WTC11 (cell line): ENCODE measurements at regions not wholly inside any gene's neighbourhood (a gene's known extent, or its start where the extent isn't known, plus 50 kb on each side); places are given as distances from the start of the nearest gene placed in this dataset.

Experiments used
- ATAC-seq: fragments of 200-7000 bp; cut with Tn5 transposase; 2 replicates; pipeline ENCODE4 v1.10.0; 2021; ENCODE audit warnings: mild to moderate bottlenecking, moderate library complexity
- CTCF ChIA-PET: fragments of 300-600 bp; sonication (Branson Sonifier 250); formaldehyde crosslinking; loops from one replicate; lab custom pipeline; 2021; ENCODE audit warnings: antibody characterized with exemption; lab: Charles Lee
- POLR2A ChIA-PET: fragments of 350-600 bp; sonication (Branson Sonifier 250); formaldehyde crosslinking; loops from one replicate; lab custom pipeline; 2021; ENCODE audit warnings: antibody characterized with exemption; lab: Charles Lee
- DNase-seq: peaks from one replicate; pipeline ENCODE4 v3.0.0; 2021; ENCODE audit warnings: low spot score
- H3K27ac Mint-ChIP-seq: 2 replicates; pipeline ENCODE4 v1.8.0; 2021; ENCODE audit warnings: mixed read lengths
- H3K27me3 Mint-ChIP-seq: 2 replicates; pipeline ENCODE4 v1.8.0; 2021; ENCODE audit warnings: low read depth, mild to moderate bottlenecking, moderate library complexity, mixed read lengths
- H3K36me3 Mint-ChIP-seq: 2 replicates; pipeline ENCODE4 v1.8.0; 2021; ENCODE audit warnings: mixed read lengths
- H3K4me1 Mint-ChIP-seq: 2 replicates; pipeline ENCODE4 v1.8.0; 2022; ENCODE audit warnings: mixed read lengths
- H3K4me3 Mint-ChIP-seq: 2 replicates; pipeline ENCODE4 v1.8.0; 2021; ENCODE audit warnings: mild to moderate bottlenecking, moderate library complexity, mixed read lengths
- H3K9me3 Mint-ChIP-seq: 2 replicates; pipeline ENCODE4 v1.8.0; 2021; ENCODE audit warnings: mixed read lengths
- AFF4 ChIP-seq: sonication (generic); formaldehyde crosslinking; IDR thresholded peaks from 2 replicates; pipeline ENCODE4 v1.8.1; 2023; ENCODE audit warnings: mild to moderate bottlenecking, missing genetic modification reagents, borderline replicate concordance
- ATF1 ChIP-seq: sonication (generic); formaldehyde crosslinking; IDR thresholded peaks from 2 replicates; pipeline ENCODE4 v1.8.1; 2023; ENCODE audit warnings: mild to moderate bottlenecking, moderate library complexity, missing genetic modification reagents
- ATF2 ChIP-seq: sonication (generic); formaldehyde crosslinking; IDR thresholded peaks from 2 replicates; pipeline ENCODE4 v1.8.1; 2022; ENCODE audit warnings: low read depth, missing genetic modification reagents, borderline replicate concordance
- CREB1 ChIP-seq: sonication (generic); formaldehyde crosslinking; IDR thresholded peaks from 2 replicates; pipeline ENCODE4 v1.8.0; 2023; ENCODE audit warnings: mild to moderate bottlenecking, missing genetic modification reagents
- FOXK1 ChIP-seq: sonication (generic); formaldehyde crosslinking; IDR thresholded peaks from 2 replicates; pipeline ENCODE4 v1.8.0; 2022; ENCODE audit warnings: mild to moderate bottlenecking, moderate library complexity, missing genetic modification reagents
- GTF2I ChIP-seq: fragments of 250-450 bp; sonication (Bioruptor Pico); conservative IDR thresholded peaks from 2 replicates; pipeline ENCODE4 v1.4.0; 2021; ENCODE audit warnings: mild to moderate bottlenecking
- JAZF1 ChIP-seq: fragments of 250-450 bp; sonication (Bioruptor Pico); IDR thresholded peaks from 2 replicates; pipeline ENCODE4 v1.9.0; 2021; ENCODE audit warnings: moderate library complexity, mild to moderate bottlenecking, inconsistent platforms
- NFATC4 ChIP-seq: fragments of 250-450 bp; sonication (Bioruptor Pico); IDR thresholded peaks from 2 replicates; pipeline ENCODE4 v1.9.0; 2021; ENCODE audit warnings: mild to moderate bottlenecking
- NR2C2 ChIP-seq: sonication (generic); formaldehyde crosslinking; IDR thresholded peaks from 2 replicates; pipeline ENCODE4 v1.8.0; 2022; ENCODE audit warnings: mild to moderate bottlenecking, missing genetic modification reagents
- SMAD3 ChIP-seq: sonication (generic); formaldehyde crosslinking; IDR thresholded peaks from 2 replicates; pipeline ENCODE4 v1.8.0; 2022; ENCODE audit warnings: missing genetic modification reagents, mild to moderate bottlenecking, borderline replicate concordance
- SMAD4 ChIP-seq: sonication (generic); formaldehyde crosslinking; IDR thresholded peaks from 2 replicates; pipeline ENCODE4 v1.8.0; 2022; ENCODE audit warnings: mild to moderate bottlenecking, missing genetic modification reagents
- TP53 ChIP-seq: sonication (generic); formaldehyde crosslinking; IDR thresholded peaks from 2 replicates; pipeline ENCODE4 v1.8.1; 2023; ENCODE audit warnings: mild to moderate bottlenecking, missing genetic modification reagents
- USF1 ChIP-seq: sonication (generic); formaldehyde crosslinking; IDR thresholded peaks from 2 replicates; pipeline ENCODE4 v1.8.0; 2022; ENCODE audit warnings: mild to moderate bottlenecking, missing genetic modification reagents
- USF2 ChIP-seq: sonication (generic); formaldehyde crosslinking; IDR thresholded peaks from 2 replicates; pipeline ENCODE4 v1.8.1; 2023; ENCODE audit warnings: mild to moderate bottlenecking, missing genetic modification reagents, moderate library complexity
- ZNF219 ChIP-seq: sonication (generic); formaldehyde crosslinking; IDR thresholded peaks from 2 replicates; pipeline ENCODE4 v1.8.0; 2023; ENCODE audit warnings: missing genetic modification reagents, mild to moderate bottlenecking, borderline replicate concordance
- ZNF416 ChIP-seq: fragments of 250-450 bp; sonication (Bioruptor Pico); IDR thresholded peaks from 2 replicates; pipeline ENCODE4 v1.9.0; 2021; ENCODE audit warnings: mild to moderate bottlenecking, inconsistent platforms
- ZNF425 ChIP-seq: fragments of 250-450 bp; sonication (Bioruptor Pico); conservative IDR thresholded peaks from 2 replicates; pipeline ENCODE4 v1.9.0; 2021; ENCODE audit warnings: mild to moderate bottlenecking
- ZNF512 ChIP-seq: sonication (generic); formaldehyde crosslinking; IDR thresholded peaks from 2 replicates; pipeline ENCODE4 v1.8.1; 2022; ENCODE audit warnings: missing genetic modification reagents, borderline replicate concordance

- no peak for TF ChIP-seq TP53 (CRISPR knock-in tag)
- no peak for TF ChIP-seq AFF4 (CRISPR knock-in tag)
- TF ChIP-seq SMAD3, result no peak
- no peak for TF ChIP-seq GTF2I (CRISPR knock-in tag)
- no peak for TF ChIP-seq ATF2 (CRISPR knock-in tag)
- TF ChIP-seq ZNF425 (CRISPR knock-in tag), result no peak
- no peak for TF ChIP-seq JAZF1 (CRISPR knock-in tag)
- no peak for TF ChIP-seq USF1 (CRISPR knock-in tag)
- no peak for TF ChIP-seq ZNF512
- no peak for TF ChIP-seq SMAD4 (CRISPR knock-in tag)
- no peak for TF ChIP-seq FOXK1 (CRISPR knock-in tag)
- no peak for TF ChIP-seq ATF1 (CRISPR knock-in tag)
- no peak for TF ChIP-seq USF2 (CRISPR knock-in tag)
- TF ChIP-seq ZNF416, result no peak
- no peak for TF ChIP-seq ZNF219 (CRISPR knock-in tag)
- TF ChIP-seq NR2C2, result no peak
- no peak for TF ChIP-seq CREB1 (CRISPR knock-in tag)
- no peak for TF ChIP-seq NFATC4
- H3K27me3 Mint-ChIP-seq, result peaks cover 9% of the 10 kb centered on the region
- peaks cover 49% of the 10 kb centered on the region for H3K4me1 Mint-ChIP-seq
- no peak overlapping the region for H3K27ac Mint-ChIP-seq
- H3K36me3 Mint-ChIP-seq, result peaks cover 13% of the 10 kb centered on the region
- ChIA-PET POLR2A (no interaction called here), CTCF (no interaction called here)
- H3K9me3 Mint-ChIP-seq, result peaks cover 20% of the 10 kb centered on the region
- no peak for DNase-seq
- H3K4me3 Mint-ChIP-seq, result no peak overlapping the region
- no peak for ATAC-seq
Measured at GRCh38 chr3:78279091-78279490, 1239.2 kb downstream of the ROBO2 start.
